Peyer's patch (tissue), 4 donors: ENCODE measurements at regions not wholly inside any gene's neighbourhood (a gene's known extent, or its start where the extent isn't known, plus 50 kb on each side); places are given as distances from the start of the nearest gene placed in this dataset.
"Not testable (repeated sequence)": the region's sequence is repeated elsewhere in the genome, so short reads cannot be mapped to it uniquely, and the experiment has no call there.

Experiments used
- CTCF ChIP-seq, 6 experiments: fragments of 450-650 bp in 4 of 6; fragments of 200-600 bp in 2 of 6; sonication (generic) in 1 of 6; IDR thresholded peaks; one replicate each; pipeline ENCODE4 v1.5.1; 2017 to 2019; ENCODE audit warnings: antibody characterized with exemption in 6 of 6, mild to moderate bottlenecking in 3 of 6, moderate library complexity in 1 of 6
- POLR2A ChIP-seq, 2 donors: fragments of 450-650 bp; IDR thresholded peaks; one replicate each; pipeline ENCODE4 v1.5.1; 2017; ENCODE audit warnings: antibody characterized with exemption in 2 of 2, mild to moderate bottlenecking in 2 of 2, moderate library complexity in 2 of 2

- not testable (repeated sequence) for TF ChIP-seq CTCF, POLR2A (IDR thresholded peaks at IDR 0.05)
Measured at GRCh38 chr9:62881811-62882210, 1692.0 kb downstream of the SPATA31A7 start.
